ENCODE measurements at regions not wholly inside any gene's neighbourhood (a gene's known extent, or its start where the extent isn't known, plus 50 kb on each side); places are given as distances from the start of the nearest gene placed in this dataset.

DNA sequence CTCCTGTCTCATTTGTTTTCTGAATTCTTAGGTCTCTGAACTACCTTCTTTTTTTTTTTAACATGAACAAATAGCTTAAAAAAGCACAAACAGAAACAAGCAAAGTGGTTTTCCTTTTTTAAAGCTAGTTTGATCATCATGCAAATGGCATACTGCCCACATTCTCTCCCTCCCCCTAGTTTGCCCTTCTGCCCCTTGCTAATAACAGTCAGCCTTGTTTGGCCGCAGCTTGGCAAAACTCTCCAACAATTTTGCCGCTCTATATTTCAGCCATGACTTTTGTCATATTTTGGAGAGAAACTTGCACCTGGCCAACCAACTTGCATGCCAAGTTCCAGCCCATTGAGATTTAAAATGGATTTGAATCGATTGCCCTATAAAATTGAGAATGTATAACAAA, 666.0 kb upstream of the NR2F2 start:
- no peaks in the 10 kb centered on the region for H3K9me3 Mint-ChIP-seq

More for the DNA sequence above, 666.0 kb upstream of the NR2F2 start:
- Histone ChIP-seq H3K27me3 (ENCODE audit: insufficient read depth) (no peaks in the 10 kb centered on the region), H3K27ac (ENCODE audit: low read depth) (no peak overlapping the region), H2AFZ (no peak overlapping the region; the same call in 1 of the 2 replicates), H3K9me2 (ENCODE audit: insufficient read depth) (no peaks in the 10 kb centered on the region), H3K4me2 (peak overlapping the region; percentile 15), H3K4me3 (no peak overlapping the region), H4K20me1 (replicated peaks; ENCODE audit: insufficient read depth) (no peaks in the 10 kb centered on the region), H3K4me1 (ENCODE audit: insufficient read depth) (peaks cover 11% of the 10 kb centered on the region), H3K36me3 (ENCODE audit: insufficient read depth) (no peaks in the 10 kb centered on the region), H3K79me2 (replicated peaks; ENCODE audit: insufficient read depth) (no peaks in the 10 kb centered on the region), H3F3A (replicated peaks; ENCODE audit: low read depth) (no peaks in the 10 kb centered on the region)
- Mint-ChIP-seq H3K4me3 (no peak overlapping the region), H3K4me1 (peaks cover 22% of the 10 kb centered on the region), H3K27ac (no peak overlapping the region; the same call in 1 of the 2 replicates), H3K27me3 (ENCODE audit: insufficient read depth, low read depth, poor library complexity) (peaks cover 7% of the 10 kb centered on the region), H3K36me3 (ENCODE audit: low read depth) (no peaks in the 10 kb centered on the region)
- no peak for ATAC-seq
- no peak for DNase-seq (ENCODE audit: low spot score)
- TF ChIP-seq, protein P1, sequence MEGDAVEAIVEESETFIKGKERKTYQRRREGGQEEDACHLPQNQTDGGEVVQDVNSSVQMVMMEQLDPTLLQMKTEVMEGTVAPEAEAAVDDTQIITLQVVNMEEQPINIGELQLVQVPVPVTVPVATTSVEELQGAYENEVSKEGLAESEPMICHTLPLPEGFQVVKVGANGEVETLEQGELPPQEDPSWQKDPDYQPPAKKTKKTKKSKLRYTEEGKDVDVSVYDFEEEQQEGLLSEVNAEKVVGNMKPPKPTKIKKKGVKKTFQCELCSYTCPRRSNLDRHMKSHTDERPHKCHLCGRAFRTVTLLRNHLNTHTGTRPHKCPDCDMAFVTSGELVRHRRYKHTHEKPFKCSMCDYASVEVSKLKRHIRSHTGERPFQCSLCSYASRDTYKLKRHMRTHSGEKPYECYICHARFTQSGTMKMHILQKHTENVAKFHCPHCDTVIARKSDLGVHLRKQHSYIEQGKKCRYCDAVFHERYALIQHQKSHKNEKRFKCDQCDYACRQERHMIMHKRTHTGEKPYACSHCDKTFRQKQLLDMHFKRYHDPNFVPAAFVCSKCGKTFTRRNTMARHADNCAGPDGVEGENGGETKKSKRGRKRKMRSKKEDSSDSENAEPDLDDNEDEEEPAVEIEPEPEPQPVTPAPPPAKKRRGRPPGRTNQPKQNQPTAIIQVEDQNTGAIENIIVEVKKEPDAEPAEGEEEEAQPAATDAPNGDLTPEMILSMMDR (conservative IDR thresholded peaks at IDR 0.05; ENCODE audit: low read depth in 2 of 2) = no peak
- TF ChIP-seq EZH2 (IDR thresholded peaks at IDR 0.05; ENCODE audit: low read depth, unreplicated experiment) (no peak), NANOG (IDR thresholded peaks at IDR 0.05; ENCODE audit: borderline replicate concordance) (no peak), JUNB (IDR thresholded peaks at IDR 0.05; ENCODE audit: unreplicated experiment) (no peak), CREB1 (CRISPR knock-in tag; IDR thresholded peaks at IDR 0.05; ENCODE audit: low read depth) (no peak), POLR2AphosphoS5 (IDR thresholded peaks at IDR 0.05; ENCODE audit: low read depth) (no peak), ZNF114 (CRISPR knock-in tag; IDR thresholded peaks at IDR 0.05) (no peak), STAT1 (IDR thresholded peaks at IDR 0.05; ENCODE audit: unreplicated experiment) (no peak), ZNF331 (CRISPR knock-in tag; IDR thresholded peaks at IDR 0.05; ENCODE audit: low read depth) (no peak), EZH2phosphoT487 (IDR thresholded peaks at IDR 0.05; ENCODE audit: unreplicated experiment) (no peak)
- TF ChIP-seq, protein P2, sequence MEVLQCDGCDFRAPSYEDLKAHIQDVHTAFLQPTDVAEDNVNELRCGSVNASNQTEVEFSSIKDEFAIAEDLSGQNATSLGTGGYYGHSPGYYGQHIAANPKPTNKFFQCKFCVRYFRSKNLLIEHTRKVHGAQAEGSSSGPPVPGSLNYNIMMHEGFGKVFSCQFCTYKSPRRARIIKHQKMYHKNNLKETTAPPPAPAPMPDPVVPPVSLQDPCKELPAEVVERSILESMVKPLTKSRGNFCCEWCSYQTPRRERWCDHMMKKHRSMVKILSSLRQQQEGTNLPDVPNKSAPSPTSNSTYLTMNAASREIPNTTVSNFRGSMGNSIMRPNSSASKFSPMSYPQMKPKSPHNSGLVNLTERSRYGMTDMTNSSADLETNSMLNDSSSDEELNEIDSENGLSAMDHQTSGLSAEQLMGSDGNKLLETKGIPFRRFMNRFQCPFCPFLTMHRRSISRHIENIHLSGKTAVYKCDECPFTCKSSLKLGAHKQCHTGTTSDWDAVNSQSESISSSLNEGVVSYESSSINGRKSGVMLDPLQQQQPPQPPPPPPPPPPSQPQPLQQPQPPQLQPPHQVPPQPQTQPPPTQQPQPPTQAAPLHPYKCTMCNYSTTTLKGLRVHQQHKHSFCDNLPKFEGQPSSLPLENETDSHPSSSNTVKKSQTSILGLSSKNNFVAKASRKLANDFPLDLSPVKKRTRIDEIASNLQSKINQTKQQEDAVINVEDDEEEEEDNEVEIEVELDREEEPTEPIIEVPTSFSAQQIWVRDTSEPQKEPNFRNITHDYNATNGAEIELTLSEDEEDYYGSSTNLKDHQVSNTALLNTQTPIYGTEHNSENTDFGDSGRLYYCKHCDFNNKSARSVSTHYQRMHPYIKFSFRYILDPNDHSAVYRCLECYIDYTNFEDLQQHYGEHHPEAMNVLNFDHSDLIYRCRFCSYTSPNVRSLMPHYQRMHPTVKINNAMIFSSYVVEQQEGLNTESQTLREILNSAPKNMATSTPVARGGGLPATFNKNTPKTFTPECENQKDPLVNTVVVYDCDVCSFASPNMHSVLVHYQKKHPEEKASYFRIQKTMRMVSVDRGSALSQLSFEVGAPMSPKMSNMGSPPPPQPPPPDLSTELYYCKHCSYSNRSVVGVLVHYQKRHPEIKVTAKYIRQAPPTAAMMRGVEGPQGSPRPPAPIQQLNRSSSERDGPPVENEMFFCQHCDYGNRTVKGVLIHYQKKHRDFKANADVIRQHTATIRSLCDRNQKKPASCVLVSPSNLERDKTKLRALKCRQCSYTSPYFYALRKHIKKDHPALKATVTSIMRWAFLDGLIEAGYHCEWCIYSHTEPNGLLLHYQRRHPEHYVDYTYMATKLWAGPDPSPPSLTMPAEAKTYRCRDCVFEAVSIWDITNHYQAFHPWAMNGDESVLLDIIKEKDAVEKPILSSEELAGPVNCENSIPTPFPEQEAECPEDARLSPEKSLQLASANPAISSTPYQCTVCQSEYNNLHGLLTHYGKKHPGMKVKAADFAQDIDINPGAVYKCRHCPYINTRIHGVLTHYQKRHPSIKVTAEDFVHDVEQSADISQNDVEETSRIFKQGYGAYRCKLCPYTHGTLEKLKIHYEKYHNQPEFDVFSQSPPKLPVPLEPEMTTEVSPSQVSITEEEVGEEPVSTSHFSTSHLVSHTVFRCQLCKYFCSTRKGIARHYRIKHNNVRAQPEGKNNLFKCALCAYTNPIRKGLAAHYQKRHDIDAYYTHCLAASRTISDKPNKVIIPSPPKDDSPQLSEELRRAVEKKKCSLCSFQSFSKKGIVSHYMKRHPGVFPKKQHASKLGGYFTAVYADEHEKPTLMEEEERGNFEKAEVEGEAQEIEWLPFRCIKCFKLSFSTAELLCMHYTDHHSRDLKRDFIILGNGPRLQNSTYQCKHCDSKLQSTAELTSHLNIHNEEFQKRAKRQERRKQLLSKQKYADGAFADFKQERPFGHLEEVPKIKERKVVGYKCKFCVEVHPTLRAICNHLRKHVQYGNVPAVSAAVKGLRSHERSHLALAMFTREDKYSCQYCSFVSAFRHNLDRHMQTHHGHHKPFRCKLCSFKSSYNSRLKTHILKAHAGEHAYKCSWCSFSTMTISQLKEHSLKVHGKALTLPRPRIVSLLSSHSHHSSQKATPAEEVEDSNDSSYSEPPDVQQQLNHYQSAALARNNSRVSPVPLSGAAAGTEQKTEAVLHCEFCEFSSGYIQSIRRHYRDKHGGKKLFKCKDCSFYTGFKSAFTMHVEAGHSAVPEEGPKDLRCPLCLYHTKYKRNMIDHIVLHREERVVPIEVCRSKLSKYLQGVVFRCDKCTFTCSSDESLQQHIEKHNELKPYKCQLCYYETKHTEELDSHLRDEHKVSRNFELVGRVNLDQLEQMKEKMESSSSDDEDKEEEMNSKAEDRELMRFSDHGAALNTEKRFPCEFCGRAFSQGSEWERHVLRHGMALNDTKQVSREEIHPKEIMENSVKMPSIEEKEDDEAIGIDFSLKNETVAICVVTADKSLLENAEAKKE (CRISPR knock-in tag; IDR thresholded peaks at IDR 0.05) = no peak
- TF ChIP-seq, protein P3, sequence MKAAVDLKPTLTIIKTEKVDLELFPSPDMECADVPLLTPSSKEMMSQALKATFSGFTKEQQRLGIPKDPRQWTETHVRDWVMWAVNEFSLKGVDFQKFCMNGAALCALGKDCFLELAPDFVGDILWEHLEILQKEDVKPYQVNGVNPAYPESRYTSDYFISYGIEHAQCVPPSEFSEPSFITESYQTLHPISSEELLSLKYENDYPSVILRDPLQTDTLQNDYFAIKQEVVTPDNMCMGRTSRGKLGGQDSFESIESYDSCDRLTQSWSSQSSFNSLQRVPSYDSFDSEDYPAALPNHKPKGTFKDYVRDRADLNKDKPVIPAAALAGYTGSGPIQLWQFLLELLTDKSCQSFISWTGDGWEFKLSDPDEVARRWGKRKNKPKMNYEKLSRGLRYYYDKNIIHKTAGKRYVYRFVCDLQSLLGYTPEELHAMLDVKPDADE (IDR thresholded peaks at IDR 0.05) = no peak
- TF ChIP-seq, protein P4, sequence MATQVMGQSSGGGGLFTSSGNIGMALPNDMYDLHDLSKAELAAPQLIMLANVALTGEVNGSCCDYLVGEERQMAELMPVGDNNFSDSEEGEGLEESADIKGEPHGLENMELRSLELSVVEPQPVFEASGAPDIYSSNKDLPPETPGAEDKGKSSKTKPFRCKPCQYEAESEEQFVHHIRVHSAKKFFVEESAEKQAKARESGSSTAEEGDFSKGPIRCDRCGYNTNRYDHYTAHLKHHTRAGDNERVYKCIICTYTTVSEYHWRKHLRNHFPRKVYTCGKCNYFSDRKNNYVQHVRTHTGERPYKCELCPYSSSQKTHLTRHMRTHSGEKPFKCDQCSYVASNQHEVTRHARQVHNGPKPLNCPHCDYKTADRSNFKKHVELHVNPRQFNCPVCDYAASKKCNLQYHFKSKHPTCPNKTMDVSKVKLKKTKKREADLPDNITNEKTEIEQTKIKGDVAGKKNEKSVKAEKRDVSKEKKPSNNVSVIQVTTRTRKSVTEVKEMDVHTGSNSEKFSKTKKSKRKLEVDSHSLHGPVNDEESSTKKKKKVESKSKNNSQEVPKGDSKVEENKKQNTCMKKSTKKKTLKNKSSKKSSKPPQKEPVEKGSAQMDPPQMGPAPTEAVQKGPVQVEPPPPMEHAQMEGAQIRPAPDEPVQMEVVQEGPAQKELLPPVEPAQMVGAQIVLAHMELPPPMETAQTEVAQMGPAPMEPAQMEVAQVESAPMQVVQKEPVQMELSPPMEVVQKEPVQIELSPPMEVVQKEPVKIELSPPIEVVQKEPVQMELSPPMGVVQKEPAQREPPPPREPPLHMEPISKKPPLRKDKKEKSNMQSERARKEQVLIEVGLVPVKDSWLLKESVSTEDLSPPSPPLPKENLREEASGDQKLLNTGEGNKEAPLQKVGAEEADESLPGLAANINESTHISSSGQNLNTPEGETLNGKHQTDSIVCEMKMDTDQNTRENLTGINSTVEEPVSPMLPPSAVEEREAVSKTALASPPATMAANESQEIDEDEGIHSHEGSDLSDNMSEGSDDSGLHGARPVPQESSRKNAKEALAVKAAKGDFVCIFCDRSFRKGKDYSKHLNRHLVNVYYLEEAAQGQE (IDR thresholded peaks at IDR 0.05; ENCODE audit: unreplicated experiment) = no peak
